ENCODE measurements at regions not wholly inside any gene's neighbourhood (a gene's known extent, or its start where the extent isn't known, plus 50 kb on each side); places are given as distances from the start of the nearest gene placed in this dataset.

- no peak overlapping the region for H3K4me3 ChIP-seq (ENCODE audit: control insufficient read depth, low read depth, low read length)
- no peak for DNase-seq (ENCODE audit: low read depth)
- TF ChIP-seq CTCF (conservative IDR thresholded peaks at IDR 0.05; ENCODE audit: control insufficient read depth, insufficient read depth, low read depth, low read length) = no peak
These were observed 96.3 kb upstream of the VIPR2 start for GRCh38 chr7:159240962-159241361.

GRCh38 chr7:159239028-159239427 lies 94.4 kb upstream of the VIPR2 start:
- H3K4me3 ChIP-seq (ENCODE audit: control insufficient read depth, low read depth, low read length) = no peak overlapping the region
- no peak for DNase-seq (ENCODE audit: low read depth)
- TF ChIP-seq CTCF (conservative IDR thresholded peaks at IDR 0.05; ENCODE audit: control insufficient read depth, insufficient read depth, low read depth, low read length) = no peak

GRCh38 chr7:159238541-159238940 lies 93.9 kb upstream of the VIPR2 start:
- H3K4me3 ChIP-seq (ENCODE audit: control insufficient read depth, low read depth, low read length) = no peak overlapping the region
- no peak for DNase-seq (ENCODE audit: low read depth)
- no peak for TF ChIP-seq CTCF (conservative IDR thresholded peaks at IDR 0.05; ENCODE audit: control insufficient read depth, insufficient read depth, low read depth, low read length)

- no peak for TF ChIP-seq CTCF (conservative IDR thresholded peaks at IDR 0.05; ENCODE audit: control insufficient read depth, insufficient read depth, low read depth, low read length)
- DNase-seq (ENCODE audit: low read depth) = no peak
- H3K4me3 ChIP-seq (ENCODE audit: control insufficient read depth, low read depth, low read length) = no peak overlapping the region
These were observed 92.5 kb upstream of the VIPR2 start for GRCh38 chr7:159237022-159237653.

GRCh38 chr7:159231017-159231416 lies 86.3 kb upstream of the VIPR2 start:
- no peak overlapping the region for H3K4me3 ChIP-seq (ENCODE audit: control insufficient read depth, low read depth, low read length)
- no peak for DNase-seq (ENCODE audit: low read depth)
- no peak for TF ChIP-seq CTCF (conservative IDR thresholded peaks at IDR 0.05; ENCODE audit: control insufficient read depth, insufficient read depth, low read depth, low read length)

GRCh38 chr7:159229683-159230475 lies 85.2 kb upstream of the VIPR2 start:
- no peak for TF ChIP-seq CTCF (conservative IDR thresholded peaks at IDR 0.05; ENCODE audit: control insufficient read depth, insufficient read depth, low read depth, low read length)
- no peak for DNase-seq (ENCODE audit: low read depth)
- no peak overlapping the region for H3K4me3 ChIP-seq (ENCODE audit: control insufficient read depth, low read depth, low read length)

All from fibroblast of mammary gland (primary cell).